Cardiac fibroblast (primary cell): ENCODE measurements at regions not wholly inside any gene's neighbourhood (a gene's known extent, or its start where the extent isn't known, plus 50 kb on each side); places are given as distances from the start of the nearest gene placed in this dataset.
A peak's percentile ranks its signal among the peaks of the same experiment; 100 is the strongest.

Experiments used
- DNase-seq, 2 donors: peaks; one replicate each; pipeline versions ENCODE4 v3.0.0 to v3.0.0-alpha.2; 2010; ENCODE audit warnings: low read depth in 2 of 2
- H3K4me3 ChIP-seq, 2 donors: replicated peaks in 1 of 2; 1 replicate in 1 of 2; 2 replicates in 1 of 2; pipeline ENCODE4 v1.5.1; 2011; ENCODE audit warnings: low read depth in 2 of 2, low read length in 2 of 2, mild to moderate bottlenecking in 2 of 2, moderate library complexity in 1 of 2
- CTCF ChIP-seq: IDR thresholded peaks from one replicate; pipeline ENCODE4 v1.5.1; 2011; ENCODE audit warnings: low read depth, mild to moderate bottlenecking, low read length, inconsistent platforms

GRCh38 chr11:41613326-41613725 lies 153.9 kb upstream of the LRRC4C start:
- peak in 1 of 2 donors; percentile 56 for DNase-seq
- no peak overlapping the region for H3K4me3 ChIP-seq
- TF ChIP-seq CTCF = no peak

GRCh38 chr11:41622707-41623359 lies 163.4 kb upstream of the LRRC4C start:
- DNase-seq = no peak
- no peak overlapping the region for H3K4me3 ChIP-seq
- no peak for TF ChIP-seq CTCF

- H3K4me3 ChIP-seq = no peak overlapping the region
- DNase-seq = peak; percentile 3 to 28
- no peak for TF ChIP-seq CTCF
These were observed 200.5 kb upstream of the LRRC4C start for GRCh38 chr11:41659985-41660384.

GRCh38 chr11:41660585-41660984 lies 201.1 kb upstream of the LRRC4C start:
- peak; percentile 16 for TF ChIP-seq CTCF

GRCh38 chr11:41665441-41666360 lies 206.2 kb upstream of the LRRC4C start:
- TF ChIP-seq CTCF = no peak
- no peak for DNase-seq
- no peak overlapping the region for H3K4me3 ChIP-seq

More at GRCh38 chr11:41660585-41660984, 201.1 kb upstream of the LRRC4C start:
- no peak overlapping the region for H3K4me3 ChIP-seq
- DNase-seq = no peak

- DNase-seq = no peak
- H3K4me3 ChIP-seq = no peak overlapping the region
- TF ChIP-seq CTCF = no peak
These were observed 207.7 kb upstream of the LRRC4C start for GRCh38 chr11:41666951-41667653.
